H1 (cell line): ENCODE measurements at regions not wholly inside any gene's neighbourhood (a gene's known extent, or its start where the extent isn't known, plus 50 kb on each side); places are given as distances from the start of the nearest gene placed in this dataset.

Source experiments
- POLR2A ChIP-seq, 2 experiments: IDR thresholded peaks; 1 replicate in 1 of 2; 2 replicates in 1 of 2; pipeline ENCODE4 v1.6.1; 2011; ENCODE audit warnings: low read depth in 2 of 2, low read length in 2 of 2, mild to moderate bottlenecking in 2 of 2; ENCODE audit errors: control extremely low read depth in 1 of 2
- SUZ12 ChIP-seq: fragments of 200-600 bp; sonication (generic); IDR thresholded peaks from 2 replicates; pipeline ENCODE4 v1.6.1; 2012; ENCODE audit warnings: mild to moderate bottlenecking, inconsistent platforms, low read length, moderate library complexity, mixed read lengths

DNA sequence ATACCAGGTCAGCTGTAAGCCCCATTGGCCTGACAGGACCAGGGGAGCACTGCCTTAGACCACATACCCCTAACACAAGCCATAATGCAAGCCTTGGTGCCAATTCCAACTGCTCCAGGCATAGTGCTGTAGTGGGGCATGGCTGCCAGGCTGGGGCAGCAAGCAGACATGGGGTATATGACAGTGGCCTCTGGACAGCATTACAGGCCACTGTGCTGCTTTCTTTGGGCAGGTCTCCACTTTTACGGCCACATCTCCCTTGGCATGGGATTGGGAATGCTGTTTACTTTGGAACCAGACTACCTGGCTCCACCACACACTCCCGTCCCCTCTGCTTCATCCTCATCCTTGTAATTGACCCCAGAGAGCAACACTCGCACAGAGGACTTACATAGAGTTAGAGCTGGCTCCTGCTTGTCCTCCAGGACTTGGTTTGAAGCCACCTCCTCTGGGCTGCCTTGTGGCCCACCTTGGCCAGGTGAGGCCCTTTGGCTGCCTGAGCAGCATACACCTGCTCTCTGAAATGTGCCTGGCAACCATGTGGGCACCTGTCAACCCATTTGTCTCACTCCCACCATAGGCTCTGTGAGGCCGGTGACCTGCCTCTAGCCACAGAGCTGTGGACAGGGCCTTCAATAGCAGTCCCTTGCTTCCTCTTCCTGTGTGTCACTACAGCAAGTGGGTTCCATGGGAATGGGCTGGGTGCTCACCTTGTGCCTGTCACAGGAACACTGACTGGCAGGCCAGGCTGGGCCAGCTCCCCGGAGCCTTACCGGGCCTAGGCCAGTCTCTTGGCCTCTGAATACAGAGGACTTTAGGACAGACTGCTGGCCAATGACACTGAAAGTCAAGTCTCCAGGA lies 262.6 kb upstream of the HS6ST1 start:
- TF ChIP-seq SUZ12: no peak
- TF ChIP-seq POLR2A (IDR thresholded peaks at IDR 0.05; ENCODE audit: control extremely low read depth in 1 of 2, low read depth in 2 of 2, low read length in 2 of 2): no peak
